ENCODE measurements at regions not wholly inside any gene's neighbourhood (a gene's known extent, or its start where the extent isn't known, plus 50 kb on each side); places are given as distances from the start of the nearest gene placed in this dataset.

GRCh38 chr6:49220293-49220692 is 242.8 kb downstream of the MMUT start:
- TF ChIP-seq POLR2AphosphoS5 (IDR thresholded peaks at IDR 0.05) (no peak), CTCF (IDR thresholded peaks at IDR 0.05) (no peak), POLR2A (IDR thresholded peaks at IDR 0.05) (no peak), EP300 (IDR thresholded peaks at IDR 0.05) (no peak)

Measured in gastroesophageal sphincter (tissue), 3 donors.